GM19351 (cell line): ENCODE measurements at regions not wholly inside any gene's neighbourhood (a gene's known extent, or its start where the extent isn't known, plus 50 kb on each side); places are given as distances from the start of the nearest gene placed in this dataset.

ENCODE experiments used
- ATAC-seq: cut with Tn5 transposase; IDR thresholded peaks from one replicate; pipeline ENCODE4 v1.9.1; 2021; ENCODE audit warnings: mild to moderate bottlenecking, moderate library complexity; ENCODE audit not compliant: unreplicated experiment

DNA sequence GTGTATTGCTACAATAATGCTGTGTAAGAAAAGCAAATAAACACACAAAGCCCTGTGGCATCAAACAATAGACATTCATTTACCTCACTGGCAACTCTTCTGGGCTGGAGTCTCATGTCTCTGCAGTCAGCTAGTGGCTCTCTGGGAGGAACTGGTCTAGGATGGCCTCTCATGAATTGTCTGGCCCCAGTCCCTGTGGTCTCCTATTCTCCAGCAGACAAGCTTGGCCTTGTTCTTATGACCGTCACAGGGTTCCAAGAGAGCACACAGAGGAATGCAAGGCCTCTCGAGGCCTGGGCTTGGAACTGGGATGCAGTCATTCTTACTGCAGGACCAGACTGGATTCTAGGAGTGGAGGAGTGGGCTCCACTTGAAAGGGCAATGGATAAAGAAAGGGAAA lies 141.2 kb upstream of the NTM start:
- no peak for ATAC-seq

GRCh38 chr11:131231317-131231940 lies 139.0 kb upstream of the NTM start:
- ATAC-seq: no peak

DNA sequence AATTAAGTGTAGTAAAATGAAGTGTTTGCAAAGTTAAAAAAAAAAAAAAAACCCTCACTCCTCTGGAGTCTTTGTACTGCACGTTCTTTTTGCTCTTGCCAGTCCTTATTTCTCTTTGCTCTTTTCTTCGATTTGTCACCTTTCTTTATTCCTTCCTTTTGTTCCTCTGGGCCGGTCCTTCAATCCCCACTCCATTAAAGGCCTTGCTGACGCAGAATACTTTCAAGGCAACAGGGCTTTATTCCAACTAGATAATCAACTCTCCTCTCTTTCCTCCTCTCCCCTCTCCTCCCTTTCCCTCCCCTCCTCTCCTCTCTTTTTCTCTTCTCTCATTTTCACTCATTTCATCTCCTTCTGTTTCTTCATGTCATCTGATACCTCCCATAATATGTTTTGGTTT lies 138.2 kb upstream of the NTM start:
- ATAC-seq: no peak

GRCh38 chr11:131234221-131234620 lies 136.2 kb upstream of the NTM start:
- ATAC-seq: no peak

GRCh38 chr11:131235328-131236298 lies 134.8 kb upstream of the NTM start:
- no peak for ATAC-seq

DNA sequence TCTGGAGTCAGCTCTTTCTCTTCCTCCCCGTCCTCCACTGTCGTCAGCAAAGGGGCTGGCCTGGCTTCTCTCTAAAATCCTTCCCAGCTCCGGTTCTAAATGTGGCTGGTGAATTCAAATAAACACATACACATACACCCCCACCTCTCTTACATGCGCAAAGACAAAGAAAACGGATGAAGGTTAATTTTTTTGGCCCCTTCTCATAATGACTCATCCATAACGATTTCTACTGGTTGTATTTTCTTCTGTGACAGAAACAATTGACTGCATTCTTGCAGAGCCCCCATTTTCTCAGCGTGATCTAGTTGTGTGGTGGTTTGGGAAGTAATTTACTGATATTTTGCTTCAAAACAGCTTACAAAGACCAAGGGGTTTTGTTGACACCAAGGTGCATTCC lies 130.0 kb upstream of the NTM start:
- no peak for ATAC-seq

- no peak for ATAC-seq
Observed at GRCh38 chr11:131242476-131243000, 127.9 kb upstream of the NTM start.

- no peak for ATAC-seq
Observed at GRCh38 chr11:131246156-131246555, 124.3 kb upstream of the NTM start.

DNA sequence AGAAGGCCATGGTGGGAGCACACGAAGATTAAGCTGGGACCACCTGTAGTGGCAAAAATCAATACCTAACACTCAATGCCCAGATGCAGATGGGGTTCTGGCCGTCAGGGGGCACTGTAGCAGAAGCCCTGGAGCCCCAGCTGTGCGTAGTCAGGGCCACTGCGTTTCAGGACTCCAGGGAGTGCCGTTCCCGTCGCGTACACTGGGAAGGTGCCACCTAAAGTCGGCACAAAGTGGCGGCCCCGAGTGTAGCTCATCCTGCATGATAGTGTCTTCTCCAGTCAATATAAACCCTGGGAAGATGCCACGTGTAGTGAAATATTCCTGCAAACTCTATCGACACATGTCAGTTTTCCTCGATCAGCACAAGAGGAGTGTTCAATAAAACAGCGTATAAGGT lies 123.8 kb upstream of the NTM start:
- ATAC-seq: no peak

DNA sequence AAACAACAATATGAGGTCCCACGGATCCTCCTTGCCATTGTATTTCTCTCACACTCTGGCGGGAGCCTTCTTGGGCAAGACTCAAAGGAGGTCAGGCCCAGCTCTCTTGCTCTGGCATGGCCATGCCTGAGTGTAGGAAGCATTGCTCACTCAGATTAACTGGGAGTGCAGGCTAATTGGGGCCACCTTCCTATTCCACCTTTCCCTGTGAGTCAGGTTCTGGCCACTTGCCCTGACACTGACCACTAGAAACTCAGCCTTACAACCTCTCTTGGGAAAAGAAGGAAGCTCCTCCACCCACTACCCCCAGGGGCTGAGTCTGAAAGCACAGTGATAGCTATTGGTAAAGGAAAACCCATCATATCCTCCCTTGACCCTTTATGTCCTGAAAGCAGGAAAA lies 121.8 kb upstream of the NTM start:
- no peak for ATAC-seq

GRCh38 chr11:131253142-131253655 lies 117.2 kb upstream of the NTM start:
- no peak for ATAC-seq

DNA sequence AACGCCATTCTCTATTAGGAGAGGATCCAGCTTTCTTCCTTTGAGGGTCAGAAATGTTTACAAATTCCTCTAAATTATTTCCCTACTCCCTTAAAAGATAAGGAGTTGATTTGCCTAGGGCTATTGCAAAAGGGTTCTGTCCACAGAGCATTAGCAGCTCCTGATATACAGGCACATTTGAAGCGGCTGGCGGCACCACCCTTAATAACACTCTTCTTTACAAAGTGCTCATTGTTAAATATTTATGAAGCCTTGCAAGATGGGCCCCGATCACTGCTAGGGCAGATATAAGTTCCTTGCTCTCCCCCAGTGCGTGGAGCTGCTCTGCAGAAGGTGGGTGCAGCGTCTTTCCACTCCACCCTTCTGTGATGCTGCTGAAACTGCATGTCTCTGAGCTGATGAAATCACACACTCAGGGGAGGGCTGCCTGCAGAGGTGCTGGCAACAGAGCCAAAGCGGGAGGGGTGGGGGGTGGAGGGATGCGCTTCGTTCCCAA lies 116.7 kb upstream of the NTM start:
- no peak for ATAC-seq

GRCh38 chr11:131254254-131254653 lies 116.2 kb upstream of the NTM start:
- ATAC-seq: no peak

DNA sequence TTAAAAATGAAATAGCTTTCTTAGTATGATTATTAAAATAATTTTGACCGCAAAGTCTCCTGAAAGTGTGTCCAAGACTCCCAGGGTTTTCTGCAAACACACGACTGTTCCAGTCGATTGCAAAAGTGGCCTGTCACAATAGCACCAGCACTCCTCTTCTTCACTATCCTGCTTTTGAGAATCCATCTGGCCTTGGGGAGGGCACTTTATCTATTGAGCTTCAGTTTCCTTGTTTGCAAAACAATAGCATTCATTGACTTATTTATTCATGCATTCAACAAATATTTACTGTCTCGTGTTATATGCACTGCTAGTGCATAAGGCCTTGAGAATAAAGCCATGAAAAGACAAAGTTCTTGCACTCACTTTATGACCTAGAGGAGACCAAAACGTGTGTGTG lies 96.2 kb upstream of the NTM start:
- ATAC-seq: no peak

- no peak for ATAC-seq
Observed at GRCh38 chr11:131275580-131275979, 94.8 kb upstream of the NTM start.

- ATAC-seq: no peak
Observed at GRCh38 chr11:131278472-131278871, 91.9 kb upstream of the NTM start.

GRCh38 chr11:131279654-131280384 lies 90.6 kb upstream of the NTM start:
- no peak for ATAC-seq

GRCh38 chr11:131281316-131281715 lies 89.1 kb upstream of the NTM start:
- ATAC-seq: no peak

DNA sequence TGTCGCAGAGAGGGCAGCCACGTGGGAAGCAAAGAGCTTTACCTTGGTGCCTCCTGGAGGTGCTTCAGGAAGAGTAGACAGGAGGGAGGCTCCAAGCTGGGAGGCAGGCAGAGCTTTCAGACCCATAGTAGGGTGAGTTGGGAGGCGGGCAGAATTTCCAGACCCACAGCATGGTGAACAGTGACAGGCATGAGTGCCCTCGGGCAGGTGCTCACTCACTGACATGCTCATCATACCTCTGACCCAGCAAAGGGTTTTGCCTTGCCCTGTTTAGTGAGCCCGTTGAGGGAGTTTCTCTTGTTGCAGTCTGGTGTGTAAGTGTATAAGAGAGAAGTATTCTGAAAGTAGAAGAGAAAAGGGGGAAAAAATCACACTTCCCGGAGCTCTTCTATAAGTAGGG lies 86.4 kb upstream of the NTM start:
- ATAC-seq: no peak

- ATAC-seq: no peak
Observed at GRCh38 chr11:131288521-131289091, 81.8 kb upstream of the NTM start.

DNA sequence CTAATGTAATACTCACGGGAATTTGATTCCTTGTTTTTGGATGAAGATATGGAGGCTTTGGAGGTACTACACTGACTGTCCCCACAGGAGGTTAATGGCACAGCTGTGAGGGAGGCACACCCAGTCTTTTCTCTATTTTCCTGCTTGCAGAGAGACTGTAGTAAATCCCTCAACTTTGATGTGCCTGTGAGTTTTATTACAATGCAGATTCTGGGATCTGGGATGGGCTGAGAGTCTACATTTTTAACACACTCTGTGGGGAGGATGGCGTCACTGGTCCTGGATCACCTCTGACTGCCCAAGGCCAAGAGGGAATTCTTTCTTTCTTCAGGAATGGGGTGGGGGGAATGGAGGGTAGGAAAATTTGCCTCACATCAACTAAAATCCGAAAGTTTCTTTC lies 80.2 kb upstream of the NTM start:
- no peak for ATAC-seq
